Limb (tissue), 2 donors: ENCODE measurements at regions not wholly inside any gene's neighbourhood (a gene's known extent, or its start where the extent isn't known, plus 50 kb on each side); places are given as distances from the start of the nearest gene placed in this dataset.
"Not testable (repeated sequence)": the region's sequence is repeated elsewhere in the genome, so short reads cannot be mapped to it uniquely, and the experiment has no call there.

Source experiments
- DNase-seq, 2 donors: peaks; one replicate each; pipeline ENCODE4 v3.0.0-alpha.2; 2016; ENCODE audit errors: extremely low spot score in 2 of 2

- DNase-seq = no peak
These were observed 768.1 kb downstream of the GBE1 start for GRCh38 chr3:80993241-80993945.

GRCh38 chr3:80983753-80984152 is 777.7 kb downstream of the GBE1 start:
- no peak for DNase-seq

- DNase-seq = no peak
These were observed 783.1 kb downstream of the GBE1 start for GRCh38 chr3:80978216-80978969.

DNA sequence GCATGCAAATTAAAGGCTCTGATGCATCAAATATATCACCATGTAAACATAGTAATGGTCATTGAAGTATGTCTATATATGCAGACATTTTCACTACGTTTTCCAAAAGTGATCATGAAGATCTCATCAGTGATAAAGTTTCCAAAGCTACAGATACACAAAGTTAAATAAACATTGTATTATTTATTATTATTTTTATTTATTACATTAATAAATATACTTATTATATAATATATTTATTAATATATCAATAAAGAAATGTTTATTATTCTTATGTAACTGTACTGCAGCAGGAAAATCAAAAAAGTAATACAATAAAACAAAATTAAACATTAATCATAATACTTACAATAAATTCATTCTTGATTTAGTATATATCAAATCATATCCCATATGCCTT is 791.2 kb downstream of the GBE1 start:
- DNase-seq = no peak

- DNase-seq = no peak
These were observed 831.9 kb downstream of the GBE1 start for GRCh38 chr3:80929576-80929975.

DNA sequence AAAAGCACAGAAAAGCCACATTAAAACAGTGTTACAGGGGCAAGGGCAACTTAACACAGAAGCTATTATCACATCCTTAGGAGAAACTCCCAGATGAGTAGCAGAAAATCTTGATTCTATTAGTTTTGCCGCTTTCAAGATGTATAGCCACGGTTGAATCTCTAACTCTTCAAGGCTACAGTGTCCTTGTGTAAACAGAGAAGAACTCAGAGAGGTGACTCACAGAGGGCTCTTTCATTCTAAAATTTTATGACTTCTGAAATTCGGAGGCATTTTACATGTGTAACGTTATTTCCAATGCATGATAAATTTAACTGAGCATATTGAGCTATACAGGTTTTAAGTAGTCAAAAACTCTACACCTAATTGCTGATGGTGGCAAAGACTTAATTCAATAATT is 846.6 kb downstream of the GBE1 start:
- DNase-seq = no peak

DNA sequence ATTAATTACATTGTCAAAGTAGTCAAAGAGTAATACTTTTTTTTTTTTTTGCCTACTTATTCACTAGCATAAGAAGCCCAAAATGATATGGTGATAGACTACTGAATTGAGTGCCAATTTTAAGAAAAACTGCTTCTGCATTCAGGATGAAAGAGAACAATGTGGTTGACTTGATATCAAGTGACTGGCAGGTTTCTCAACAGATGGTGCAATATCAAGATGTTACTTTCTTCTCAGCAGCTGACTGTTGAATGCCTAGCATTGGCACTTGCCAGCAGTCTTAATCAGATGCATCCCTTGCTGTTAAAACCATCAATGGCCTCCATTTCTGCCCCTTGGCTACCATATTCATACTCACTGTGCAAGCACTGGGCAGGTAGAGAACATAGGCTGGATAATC is 863.2 kb downstream of the GBE1 start:
- no peak for DNase-seq

DNA sequence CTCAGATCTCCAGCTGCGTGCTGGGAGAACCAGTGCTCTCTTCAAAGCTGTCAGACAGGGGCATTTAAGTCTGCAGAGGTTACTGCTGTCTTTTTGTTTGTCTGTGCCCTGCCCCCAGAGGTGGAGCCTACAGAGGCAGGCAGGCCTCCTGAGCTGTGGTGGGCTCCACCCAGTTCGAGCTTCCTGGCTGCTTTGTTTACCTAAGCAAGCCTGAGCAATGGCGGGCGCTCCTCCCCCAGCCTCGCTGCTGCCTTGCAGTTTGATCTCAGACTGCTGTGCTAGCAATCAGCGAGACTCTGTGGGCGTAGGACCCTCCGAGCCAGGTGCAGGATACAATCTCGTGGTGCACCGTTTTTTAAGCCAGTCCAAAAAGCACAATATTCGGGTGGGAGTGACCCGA is 864.4 kb downstream of the GBE1 start:
- DNase-seq = not testable (repeated sequence)

DNA sequence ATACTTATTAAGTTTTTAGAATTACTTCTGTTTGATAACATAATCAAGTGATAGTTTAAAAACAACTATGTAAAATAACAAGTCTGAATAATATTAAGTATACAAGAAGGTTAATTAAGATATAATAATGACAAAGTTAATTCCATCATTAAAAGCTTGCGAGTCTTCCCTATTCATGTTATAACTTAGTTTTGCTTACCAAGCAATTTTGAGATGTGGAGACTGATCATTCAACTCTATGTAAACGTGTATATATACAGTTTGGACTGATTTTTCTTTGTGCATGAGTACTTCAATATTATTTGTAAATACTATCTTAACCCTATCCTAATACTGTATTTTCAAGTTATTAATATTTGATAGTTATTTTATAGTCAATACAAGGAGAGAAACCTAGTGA is 870.9 kb downstream of the GBE1 start:
- DNase-seq = no peak

GRCh38 chr3:80889535-80889934 is 871.9 kb downstream of the GBE1 start:
- no peak for DNase-seq

DNA sequence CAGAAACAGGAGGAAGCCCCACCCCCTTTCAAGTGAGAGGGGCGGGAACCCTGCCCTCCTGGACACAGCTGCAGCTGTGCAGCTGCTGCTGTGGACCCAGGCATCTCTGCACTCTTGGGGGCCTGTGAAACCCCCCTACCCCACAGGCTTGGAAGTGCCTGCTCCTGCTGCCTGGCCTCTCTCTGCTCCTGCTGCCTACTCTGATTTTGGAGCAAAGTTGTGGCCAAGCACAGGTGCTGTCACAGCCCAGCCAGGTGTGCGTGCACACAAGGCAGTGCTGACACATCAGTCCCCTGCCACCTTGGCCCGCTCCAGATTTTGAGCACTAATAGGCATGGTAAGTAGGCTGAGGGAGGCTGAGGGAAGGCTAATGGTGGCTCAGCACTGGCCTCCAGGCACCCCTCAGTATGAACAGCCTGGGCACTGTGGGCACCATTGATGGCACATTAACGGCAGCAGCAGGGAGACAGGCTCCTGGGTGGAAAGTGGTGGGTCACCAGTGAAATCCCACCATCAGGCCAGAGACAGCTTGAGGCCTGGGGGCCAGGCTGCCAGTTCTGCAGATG is 890.9 kb downstream of the GBE1 start:
- no peak for DNase-seq

DNA sequence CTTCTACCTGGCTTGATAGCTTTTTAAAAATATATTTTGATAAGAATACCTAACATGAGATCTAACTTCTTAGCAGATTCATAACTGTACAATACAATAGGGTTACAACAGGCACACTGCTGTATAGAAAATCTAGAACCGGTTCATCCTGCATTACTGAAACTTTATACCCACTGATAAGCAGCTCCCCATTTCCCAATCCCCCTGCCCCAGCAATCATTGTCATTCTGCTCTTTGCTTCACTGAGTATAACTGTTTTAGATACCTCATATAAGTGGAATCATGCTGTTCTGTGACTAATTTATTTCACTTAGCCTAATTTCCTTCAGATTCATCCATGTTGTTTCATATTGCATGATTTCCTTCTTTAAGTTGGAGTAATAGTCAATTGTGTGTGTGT is 906.0 kb downstream of the GBE1 start:
- DNase-seq = no peak

GRCh38 chr3:80836395-80836794 is 925.0 kb downstream of the GBE1 start:
- no peak for DNase-seq

DNA sequence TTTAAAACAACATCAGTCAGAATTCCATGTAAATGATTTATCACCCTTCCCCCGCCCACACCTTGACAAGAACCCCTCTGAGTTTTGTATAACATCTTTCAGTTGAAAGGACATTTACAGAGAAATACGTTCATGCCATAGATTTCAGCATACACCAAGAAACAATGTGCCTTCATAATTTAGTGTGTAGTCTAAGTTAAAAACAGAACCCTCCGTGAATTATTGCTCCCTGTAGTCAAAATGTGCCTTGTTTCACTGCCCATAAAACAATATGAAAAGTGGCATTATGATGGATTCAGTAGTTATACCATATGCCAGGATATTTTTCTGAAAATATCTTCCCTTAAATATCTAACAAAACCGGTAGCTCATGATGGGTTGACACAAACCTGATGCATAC is 953.9 kb downstream of the GBE1 start:
- DNase-seq = no peak

DNA sequence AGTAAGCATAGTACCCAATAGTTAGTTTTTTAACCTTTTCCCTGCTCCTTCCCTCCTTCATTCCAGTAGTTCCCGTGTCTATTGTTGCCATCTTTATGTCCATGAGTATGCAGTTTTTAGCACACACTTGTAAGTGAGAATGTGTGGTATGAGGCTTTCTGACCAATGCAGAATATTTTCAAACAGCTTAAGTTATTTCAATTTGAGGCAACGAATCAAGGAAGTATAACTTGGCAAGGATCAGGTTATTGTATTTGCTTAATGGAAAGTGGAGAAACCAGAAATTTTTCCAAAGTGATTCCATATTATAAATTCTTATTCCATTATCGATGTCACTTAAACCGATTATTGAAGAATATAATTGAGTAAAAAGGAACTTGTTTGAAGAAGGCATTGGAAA is 954.8 kb downstream of the GBE1 start:
- DNase-seq = no peak

- DNase-seq = no peak
These were observed 972.5 kb downstream of the GBE1 start for GRCh38 chr3:80788914-80789313.

DNA sequence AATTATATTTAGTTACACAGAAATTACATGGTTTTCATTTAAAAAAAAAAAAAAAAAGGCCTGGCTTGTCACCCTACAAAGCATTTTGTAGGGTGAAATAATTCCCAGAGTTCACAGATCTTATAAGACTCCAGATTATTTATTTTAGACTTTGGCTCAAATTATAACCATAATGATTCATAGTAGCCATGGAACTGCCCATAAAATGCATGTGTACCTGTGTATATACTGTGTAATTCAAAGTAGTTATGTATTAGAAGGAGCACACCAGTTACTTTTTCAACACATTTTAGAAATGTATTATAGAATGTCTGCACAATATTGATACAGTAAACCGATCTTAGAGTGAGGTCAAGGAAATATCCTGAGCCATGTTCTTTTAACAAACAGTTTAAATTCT is 975.6 kb downstream of the GBE1 start:
- DNase-seq = no peak

- no peak for DNase-seq
These were observed 976.0 kb downstream of the GBE1 start for GRCh38 chr3:80785475-80785874.

DNA sequence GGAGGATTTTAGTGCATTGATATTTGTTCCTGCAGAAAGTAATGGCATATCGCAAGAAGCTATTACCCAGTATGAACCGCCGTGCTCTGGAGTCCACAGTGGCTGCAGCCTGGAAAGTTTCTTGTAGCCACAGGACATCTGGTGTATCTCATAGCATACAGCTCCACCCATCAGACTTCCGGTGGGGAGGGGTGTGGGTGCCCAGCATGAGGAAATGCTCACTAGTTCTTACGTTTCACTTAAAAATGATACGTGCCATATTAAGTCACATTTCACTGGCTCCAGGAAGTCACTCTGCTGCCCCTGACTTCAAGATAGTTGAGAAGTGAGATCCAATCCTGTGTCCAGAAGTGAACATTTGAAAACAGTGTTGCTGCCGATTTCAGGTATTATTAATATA is 990.4 kb downstream of the GBE1 start:
- peak in 1 of 2 donors; percentile 8 for DNase-seq

GRCh38 chr3:80770106-80771074 is 991.1 kb downstream of the GBE1 start:
- peak in 1 of 2 donors; percentile 28 for DNase-seq

DNA sequence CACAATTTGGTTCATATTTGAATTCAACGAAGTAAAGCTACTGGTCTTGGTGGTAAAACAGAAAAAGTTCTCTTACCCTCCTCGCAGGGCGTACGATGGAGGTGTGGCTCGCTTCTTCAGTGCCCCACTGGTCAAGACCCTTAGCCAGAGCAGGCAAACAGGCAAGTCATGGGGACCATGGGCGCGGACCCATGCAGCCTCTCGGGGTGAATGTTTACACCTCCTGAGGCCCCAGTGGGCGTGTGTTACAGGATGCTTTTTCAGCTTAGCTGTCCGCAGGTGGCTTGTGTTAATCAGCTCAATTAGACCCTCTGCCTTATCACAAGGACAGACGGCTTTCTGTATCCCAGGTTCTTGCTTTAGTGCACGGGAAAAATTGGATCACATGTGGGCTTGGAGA is 991.8 kb downstream of the GBE1 start:
- DNase-seq = no peak

- DNase-seq = no peak
These were observed 993.8 kb downstream of the GBE1 start for GRCh38 chr3:80767604-80768003.
